ENCODE measurements at regions not wholly inside any gene's neighbourhood (a gene's known extent, or its start where the extent isn't known, plus 50 kb on each side); places are given as distances from the start of the nearest gene placed in this dataset.

DNA sequence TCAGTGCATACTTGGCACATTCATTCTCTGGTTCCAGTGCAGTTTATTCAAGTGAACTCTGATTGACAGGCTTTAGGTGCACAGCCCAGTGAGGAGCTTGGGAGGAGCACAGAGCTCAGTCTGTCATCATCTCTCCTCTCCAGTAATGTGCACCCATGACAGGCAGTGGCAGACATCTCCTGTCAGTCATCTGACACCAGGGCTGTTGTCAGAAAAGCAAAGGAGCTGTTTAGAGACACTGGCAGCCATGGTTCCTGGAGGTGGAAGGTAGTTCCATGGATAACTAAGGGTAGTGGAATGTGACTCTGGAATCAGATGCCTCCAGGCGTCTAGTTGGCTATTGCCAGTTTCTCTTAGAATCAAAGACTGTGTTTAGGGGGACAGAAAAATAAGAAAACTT, 308.8 kb downstream of the DCDC2C start:
- no peak for ATAC-seq
- no peaks in the 10 kb centered on the region for H3K36me3 ChIP-seq (ENCODE audit: low read depth)
- intact Hi-C loops (cut with DNase I, micrococcal nuclease): no loop called here
- peaks cover 59% of the 10 kb centered on the region for H3K9me3 ChIP-seq
- no peaks in the 10 kb centered on the region for H3K4me1 ChIP-seq (ENCODE audit: low read depth)
- DNase-seq: no peak
- no peak overlapping the region for H3K4me3 ChIP-seq
- TF ChIP-seq, protein P1, sequence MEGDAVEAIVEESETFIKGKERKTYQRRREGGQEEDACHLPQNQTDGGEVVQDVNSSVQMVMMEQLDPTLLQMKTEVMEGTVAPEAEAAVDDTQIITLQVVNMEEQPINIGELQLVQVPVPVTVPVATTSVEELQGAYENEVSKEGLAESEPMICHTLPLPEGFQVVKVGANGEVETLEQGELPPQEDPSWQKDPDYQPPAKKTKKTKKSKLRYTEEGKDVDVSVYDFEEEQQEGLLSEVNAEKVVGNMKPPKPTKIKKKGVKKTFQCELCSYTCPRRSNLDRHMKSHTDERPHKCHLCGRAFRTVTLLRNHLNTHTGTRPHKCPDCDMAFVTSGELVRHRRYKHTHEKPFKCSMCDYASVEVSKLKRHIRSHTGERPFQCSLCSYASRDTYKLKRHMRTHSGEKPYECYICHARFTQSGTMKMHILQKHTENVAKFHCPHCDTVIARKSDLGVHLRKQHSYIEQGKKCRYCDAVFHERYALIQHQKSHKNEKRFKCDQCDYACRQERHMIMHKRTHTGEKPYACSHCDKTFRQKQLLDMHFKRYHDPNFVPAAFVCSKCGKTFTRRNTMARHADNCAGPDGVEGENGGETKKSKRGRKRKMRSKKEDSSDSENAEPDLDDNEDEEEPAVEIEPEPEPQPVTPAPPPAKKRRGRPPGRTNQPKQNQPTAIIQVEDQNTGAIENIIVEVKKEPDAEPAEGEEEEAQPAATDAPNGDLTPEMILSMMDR (IDR thresholded peaks at IDR 0.05): no peak

DNA sequence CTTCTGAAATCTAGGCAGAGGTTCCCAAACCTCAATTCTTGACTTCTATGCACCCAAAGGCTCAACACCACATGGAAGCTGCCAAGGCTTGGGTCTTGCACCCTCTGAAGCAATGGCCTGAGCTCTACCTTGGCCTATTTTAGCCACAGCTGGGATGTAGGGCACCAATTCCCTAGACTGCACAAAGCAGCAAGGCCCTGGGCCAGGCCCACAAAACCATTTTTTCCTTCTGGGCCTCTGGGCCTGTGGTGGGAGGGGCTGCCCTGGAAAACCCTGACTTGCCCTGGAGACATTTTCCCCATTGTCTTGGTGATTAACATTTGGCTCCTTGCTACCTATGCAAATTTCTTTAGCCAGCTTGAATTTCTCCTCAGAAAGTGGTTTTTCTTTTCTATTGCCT, 315.2 kb downstream of the DCDC2C start:
- TF ChIP-seq, protein P1 (IDR thresholded peaks at IDR 0.05): no peak
- intact Hi-C loops (cut with DNase I, micrococcal nuclease): no loop called here
- H3K36me3 ChIP-seq (ENCODE audit: low read depth): no peaks in the 10 kb centered on the region
- DNase-seq: no peak
- no peaks in the 10 kb centered on the region for H3K4me1 ChIP-seq (ENCODE audit: low read depth)
- H3K9me3 ChIP-seq: peaks cover 52% of the 10 kb centered on the region
- ATAC-seq: no peak
- no peak overlapping the region for H3K4me3 ChIP-seq

GRCh38 chr2:4020153-4020552, 316.8 kb downstream of the DCDC2C start:
- Histone ChIP-seq H3K4me1 (ENCODE audit: low read depth) (no peaks in the 10 kb centered on the region), H3K36me3 (ENCODE audit: low read depth) (no peaks in the 10 kb centered on the region), H3K4me3 (no peak overlapping the region), H3K9me3 (peaks cover 64% of the 10 kb centered on the region)
- DNase-seq (no peak), ATAC-seq (no peak)
- TF ChIP-seq, protein P1 (IDR thresholded peaks at IDR 0.05): no peak
- intact Hi-C loops (cut with DNase I, micrococcal nuclease): no loop called here

DNA sequence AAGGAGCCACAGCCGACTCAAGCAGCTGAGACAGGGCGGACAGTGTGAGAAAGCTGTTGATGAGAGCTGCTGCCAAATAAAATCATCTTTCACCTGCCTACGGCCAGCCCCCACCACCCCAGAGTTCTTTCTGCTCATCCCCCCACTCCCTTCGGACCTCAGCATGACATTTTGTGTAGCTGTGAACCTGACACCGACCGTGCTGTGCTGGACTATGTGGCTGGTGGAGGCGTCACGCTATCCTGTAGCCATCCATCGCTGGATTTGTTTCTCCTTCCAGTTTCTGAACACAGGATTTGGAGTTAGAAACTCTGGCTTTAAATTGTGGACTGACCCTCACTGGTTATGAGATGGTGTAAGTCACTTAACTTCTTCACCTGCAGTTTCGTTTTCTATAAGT, 317.3 kb downstream of the DCDC2C start:
- intact Hi-C loops (cut with DNase I, micrococcal nuclease): no loop called here
- Histone ChIP-seq H3K4me3 (no peak overlapping the region), H3K9me3 (peaks cover 66% of the 10 kb centered on the region), H3K36me3 (ENCODE audit: low read depth) (no peaks in the 10 kb centered on the region), H3K4me1 (ENCODE audit: low read depth) (no peaks in the 10 kb centered on the region)
- ATAC-seq: no peak
- DNase-seq: no peak
- TF ChIP-seq, protein P1 (IDR thresholded peaks at IDR 0.05): no peak

DNA sequence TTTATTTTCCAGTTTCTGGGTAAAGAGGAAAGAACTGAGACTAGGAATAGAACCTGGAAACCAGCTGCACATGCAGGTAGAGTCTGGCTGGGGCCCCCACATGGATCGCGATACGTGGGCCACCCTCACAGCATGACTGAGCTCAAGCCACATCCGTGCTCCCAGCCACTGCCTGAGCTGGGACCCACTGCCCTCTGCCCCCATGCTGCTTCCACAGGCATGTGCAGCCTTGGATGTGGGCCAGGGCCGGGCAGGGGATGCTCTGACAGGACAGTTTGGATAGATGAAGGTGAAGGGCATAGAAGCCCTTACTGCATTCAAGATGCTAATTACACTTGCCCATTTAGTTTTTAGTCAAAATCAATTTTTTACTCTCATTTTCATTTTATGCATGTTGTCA, 321.2 kb downstream of the DCDC2C start:
- no peak for ATAC-seq
- Histone ChIP-seq H3K4me3 (no peak overlapping the region), H3K4me1 (ENCODE audit: low read depth) (no peaks in the 10 kb centered on the region), H3K36me3 (ENCODE audit: low read depth) (no peaks in the 10 kb centered on the region), H3K9me3 (peaks cover 60% of the 10 kb centered on the region)
- no peak for DNase-seq
- intact Hi-C loops (cut with DNase I, micrococcal nuclease): no loop called here
- TF ChIP-seq, protein P1 (IDR thresholded peaks at IDR 0.05): no peak

GRCh38 chr2:4029081-4029480, 325.7 kb downstream of the DCDC2C start:
- DNase-seq (no peak), ATAC-seq (no peak)
- intact Hi-C loops (cut with DNase I, micrococcal nuclease): no loop called here
- TF ChIP-seq, protein P1 (IDR thresholded peaks at IDR 0.05): no peak
- H3K4me1 ChIP-seq (ENCODE audit: low read depth): no peaks in the 10 kb centered on the region
- H3K4me3 ChIP-seq: no peak overlapping the region
- peaks cover 60% of the 10 kb centered on the region for H3K9me3 ChIP-seq
- H3K36me3 ChIP-seq (ENCODE audit: low read depth): no peaks in the 10 kb centered on the region
